Suprapubic skin (tissue), 4 donors: ENCODE measurements at regions not wholly inside any gene's neighbourhood (a gene's known extent, or its start where the extent isn't known, plus 50 kb on each side); places are given as distances from the start of the nearest gene placed in this dataset.

ENCODE experiments used
- DNase-seq, 2 donors: peaks; one replicate each; pipeline ENCODE4 v3.0.0-alpha.2; 2019; ENCODE audit warnings: low spot score in 2 of 2
- H3K27ac ChIP-seq: fragments of 200-600 bp; sonication (generic); one replicate; pipeline ENCODE4 v1.5.1; 2019
- H3K27me3 ChIP-seq: fragments of 200-600 bp; sonication (generic); one replicate; pipeline ENCODE4 v1.5.1; 2019
- H3K36me3 ChIP-seq: fragments of 200-600 bp; sonication (generic); one replicate; pipeline ENCODE4 v1.5.1; 2019
- H3K4me1 ChIP-seq: fragments of 200-600 bp; sonication (generic); one replicate; pipeline ENCODE4 v1.5.1; 2019
- H3K4me3 ChIP-seq: fragments of 200-600 bp; sonication (generic); one replicate; pipeline ENCODE4 v1.5.1; 2019; ENCODE audit warnings: mild to moderate bottlenecking
- H3K9me3 ChIP-seq: fragments of 200-600 bp; sonication (generic); one replicate; pipeline ENCODE4 v1.5.1; 2019
- CTCF ChIP-seq, 2 donors: fragments of 200-600 bp in 1 of 2; fragments of 450-650 bp in 1 of 2; sonication (generic) in 1 of 2; IDR thresholded peaks; one replicate each; pipeline ENCODE4 v1.5.1; 2016 to 2019; ENCODE audit warnings: antibody characterized with exemption in 2 of 2, mild to moderate bottlenecking in 1 of 2, moderate library complexity in 1 of 2
- EP300 ChIP-seq: sonication (generic); formaldehyde crosslinking; IDR thresholded peaks from one replicate; pipeline ENCODE4 v1.6.1; 2017; ENCODE audit warnings: antibody characterized with exemption
- POLR2A ChIP-seq, 2 donors: fragments of 450-650 bp; IDR thresholded peaks; one replicate each; pipeline ENCODE4 v1.6.1; 2017; ENCODE audit warnings: antibody characterized with exemption in 2 of 2, mild to moderate bottlenecking in 2 of 2, moderate library complexity in 2 of 2
- POLR2AphosphoS5 ChIP-seq, 3 donors: sonication (generic); formaldehyde crosslinking; IDR thresholded peaks; one replicate each; pipeline ENCODE4 v1.6.1; 2017; ENCODE audit warnings: antibody characterized with exemption in 3 of 3
- WGBS: methylation state at CpG from one replicate; pipeline ENCODE4 v1.1.5; 2018; 5-methylcytosine and 5-hydroxymethylcytosine counted together

GRCh38 chr14:104513641-104514046, 65.9 kb upstream of the C14orf180 start:
- Histone ChIP-seq H3K4me1 (peaks cover 23% of the 10 kb centered on the region), H3K9me3 (peaks cover 8% of the 10 kb centered on the region), H3K4me3 (no peak overlapping the region), H3K27ac (no peak overlapping the region), H3K36me3 (no peaks in the 10 kb centered on the region), H3K27me3 (peaks cover 58% of the 10 kb centered on the region)
- 64% methylated on average over 5 of the region's 6 CpGs for WGBS
- TF ChIP-seq POLR2AphosphoS5 (IDR thresholded peaks at IDR 0.05) (no peak), EP300 (no peak), CTCF (IDR thresholded peaks at IDR 0.05) (no peak), POLR2A (IDR thresholded peaks at IDR 0.05) (no peak)
- DNase-seq, result no peak

GRCh38 chr14:104514156-104514848, 65.3 kb upstream of the C14orf180 start:
- no peak for DNase-seq
- Histone ChIP-seq H3K27ac (no peak overlapping the region), H3K9me3 (peaks cover 8% of the 10 kb centered on the region), H3K4me3 (no peak overlapping the region), H3K36me3 (no peaks in the 10 kb centered on the region), H3K4me1 (peaks cover 23% of the 10 kb centered on the region), H3K27me3 (peaks cover 64% of the 10 kb centered on the region)
- TF ChIP-seq CTCF (IDR thresholded peaks at IDR 0.05) (no peak), POLR2AphosphoS5 (IDR thresholded peaks at IDR 0.05) (no peak), EP300 (no peak), POLR2A (IDR thresholded peaks at IDR 0.05) (no peak)
- WGBS, result 46% methylated on average over 16 of the region's 16 CpGs

GRCh38 chr14:104515059-104515810, 64.3 kb upstream of the C14orf180 start:
- Histone ChIP-seq H3K4me3 (no peak overlapping the region), H3K27ac (no peak overlapping the region), H3K9me3 (peaks cover 8% of the 10 kb centered on the region), H3K36me3 (no peaks in the 10 kb centered on the region), H3K27me3 (peaks cover 62% of the 10 kb centered on the region), H3K4me1 (peaks cover 23% of the 10 kb centered on the region)
- WGBS, result 80% methylated on average over 17 of the region's 17 CpGs
- DNase-seq, result no peak
- no peak for TF ChIP-seq POLR2AphosphoS5 (IDR thresholded peaks at IDR 0.05)
- TF ChIP-seq CTCF (IDR thresholded peaks at IDR 0.05), result no peak
- TF ChIP-seq EP300, result no peak
- no peak for TF ChIP-seq POLR2A (IDR thresholded peaks at IDR 0.05)

GRCh38 chr14:104515811-104516780, 63.5 kb upstream of the C14orf180 start:
- H3K27me3 ChIP-seq, result peaks cover 62% of the 10 kb centered on the region
- no peak for TF ChIP-seq POLR2AphosphoS5 (IDR thresholded peaks at IDR 0.05)
- TF ChIP-seq POLR2A (IDR thresholded peaks at IDR 0.05), result no peak
- no peak for TF ChIP-seq EP300
- no peak for TF ChIP-seq CTCF (IDR thresholded peaks at IDR 0.05)
- peaks cover 16% of the 10 kb centered on the region for H3K4me1 ChIP-seq
- 84% methylated on average over 17 of the region's 23 CpGs for WGBS
- H3K9me3 ChIP-seq, result peaks cover 8% of the 10 kb centered on the region
- no peak overlapping the region for H3K27ac ChIP-seq
- DNase-seq, result no peak
- no peaks in the 10 kb centered on the region for H3K36me3 ChIP-seq
- H3K4me3 ChIP-seq, result no peak overlapping the region
